Fibroblast of lung (primary cell): ENCODE measurements at regions not wholly inside any gene's neighbourhood (a gene's known extent, or its start where the extent isn't known, plus 50 kb on each side); places are given as distances from the start of the nearest gene placed in this dataset.

ENCODE experiments used
- EZH2 ChIP-seq: IDR thresholded peaks from 2 replicates; pipeline ENCODE4 v1.5.1; 2012; ENCODE audit warnings: low read length, control low read depth, mild to moderate bottlenecking; ENCODE audit errors: missing control alignments
- TF ChIP-seq, protein P1 (sequence below), 2 donors: IDR thresholded peaks in 1 of 2; conservative IDR thresholded peaks in 1 of 2; 1 replicate in 1 of 2; 2 replicates in 1 of 2; pipeline ENCODE4 v1.5.1; 2011 to 2012; ENCODE audit warnings: low read length in 2 of 2, control low read depth in 1 of 2, inconsistent platforms in 1 of 2, low read depth in 1 of 2, mild to moderate bottlenecking in 1 of 2

DNA sequence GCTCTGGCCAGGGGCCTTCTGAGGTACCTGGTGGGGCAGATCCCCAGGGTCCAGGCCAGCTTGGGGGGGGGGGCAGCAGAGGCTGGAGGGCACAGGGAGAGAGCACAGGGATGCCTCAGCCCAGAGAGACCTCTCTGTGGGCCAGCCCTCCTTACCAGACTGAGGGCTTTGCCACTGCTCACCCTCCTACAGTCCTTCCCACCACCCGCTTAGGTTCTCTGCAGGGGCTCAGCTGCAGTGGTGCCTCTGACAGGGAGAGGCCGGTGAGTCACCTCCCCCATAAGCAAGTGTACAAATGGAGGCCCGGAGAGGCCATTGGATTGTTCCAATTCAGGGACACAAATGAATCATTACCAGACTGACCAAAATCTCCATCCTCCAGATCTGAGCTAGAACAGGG is 68.1 kb upstream of the LMO1 start:
- TF ChIP-seq, protein P1, sequence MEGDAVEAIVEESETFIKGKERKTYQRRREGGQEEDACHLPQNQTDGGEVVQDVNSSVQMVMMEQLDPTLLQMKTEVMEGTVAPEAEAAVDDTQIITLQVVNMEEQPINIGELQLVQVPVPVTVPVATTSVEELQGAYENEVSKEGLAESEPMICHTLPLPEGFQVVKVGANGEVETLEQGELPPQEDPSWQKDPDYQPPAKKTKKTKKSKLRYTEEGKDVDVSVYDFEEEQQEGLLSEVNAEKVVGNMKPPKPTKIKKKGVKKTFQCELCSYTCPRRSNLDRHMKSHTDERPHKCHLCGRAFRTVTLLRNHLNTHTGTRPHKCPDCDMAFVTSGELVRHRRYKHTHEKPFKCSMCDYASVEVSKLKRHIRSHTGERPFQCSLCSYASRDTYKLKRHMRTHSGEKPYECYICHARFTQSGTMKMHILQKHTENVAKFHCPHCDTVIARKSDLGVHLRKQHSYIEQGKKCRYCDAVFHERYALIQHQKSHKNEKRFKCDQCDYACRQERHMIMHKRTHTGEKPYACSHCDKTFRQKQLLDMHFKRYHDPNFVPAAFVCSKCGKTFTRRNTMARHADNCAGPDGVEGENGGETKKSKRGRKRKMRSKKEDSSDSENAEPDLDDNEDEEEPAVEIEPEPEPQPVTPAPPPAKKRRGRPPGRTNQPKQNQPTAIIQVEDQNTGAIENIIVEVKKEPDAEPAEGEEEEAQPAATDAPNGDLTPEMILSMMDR (conservative IDR thresholded peaks at IDR 0.05 in 1 of 2, IDR thresholded peaks at IDR 0.05 in 1 of 2; ENCODE audit: low read depth in 1 of 2, low read length in 2 of 2) = no peak
- no peak for TF ChIP-seq EZH2
